ENCODE measurements at regions not wholly inside any gene's neighbourhood (a gene's known extent, or its start where the extent isn't known, plus 50 kb on each side); places are given as distances from the start of the nearest gene placed in this dataset.

GRCh38 chr13:58298556-58299135, 667.1 kb downstream of the PCDH17 start:
- H3K4me1 ChIP-seq (ENCODE audit: low read length) = no peaks in the 10 kb centered on the region
- no peak overlapping the region for H3K9ac ChIP-seq (ENCODE audit: low read length)
- H3K4me2 ChIP-seq (ENCODE audit: low read depth, low read length) = no peak overlapping the region
- H3K9me3 ChIP-seq (replicated peaks; ENCODE audit: insufficient read depth, low read length) = no peaks in the 10 kb centered on the region
- TF ChIP-seq CTCF (IDR thresholded peaks at IDR 0.05; ENCODE audit: low read length) = no peak
- no peak for TF ChIP-seq EZH2 (optimal IDR thresholded peaks at IDR 0.05; ENCODE audit: low read depth, low read length)
- TF ChIP-seq EZH2phosphoT487 (IDR thresholded peaks at IDR 0.05; ENCODE audit: low read length) = no peak
- no peaks in the 10 kb centered on the region for H3K79me2 ChIP-seq (ENCODE audit: low read length)
- no peaks in the 10 kb centered on the region for H3F3A ChIP-seq (ENCODE audit: insufficient read depth, low read length)
- H3K36me3 ChIP-seq (replicated peaks; ENCODE audit: insufficient read depth, low read length) = no peaks in the 10 kb centered on the region
- no peak for DNase-seq
- no peak overlapping the region for H3K4me3 ChIP-seq (ENCODE audit: low read length)
- H3K27me3 ChIP-seq (replicated peaks; ENCODE audit: insufficient read depth, low read length) = no peaks in the 10 kb centered on the region
- no peaks in the 10 kb centered on the region for H3K9me2 ChIP-seq (replicated peaks; ENCODE audit: insufficient read depth, low read length)
- no peak overlapping the region for H2AFZ ChIP-seq (ENCODE audit: low read length)
- no peak overlapping the region for H3K27ac ChIP-seq (ENCODE audit: low read length)
- no peaks in the 10 kb centered on the region for H4K20me1 ChIP-seq (ENCODE audit: insufficient read depth, low read length)

DNA sequence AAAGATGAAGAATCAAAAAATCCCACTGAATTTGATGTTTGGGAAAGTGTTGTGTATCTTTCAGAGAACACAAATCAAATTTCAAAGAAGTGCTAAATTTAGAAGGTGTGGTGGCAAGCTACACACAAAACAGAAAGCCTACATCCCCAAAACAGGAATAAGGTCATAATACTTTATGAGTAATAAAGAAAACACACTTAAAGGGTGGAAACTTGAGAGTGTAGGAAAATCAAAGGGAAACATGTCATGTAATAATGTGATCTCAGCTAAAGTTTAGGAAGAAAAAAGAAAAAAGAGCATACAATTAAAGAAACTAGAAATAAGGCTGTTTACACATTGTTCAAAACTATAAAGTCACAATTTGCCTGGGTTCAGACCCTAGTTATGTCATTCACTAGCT, 668.7 kb downstream of the PCDH17 start:
- no peak for TF ChIP-seq CTCF (IDR thresholded peaks at IDR 0.05; ENCODE audit: low read length)
- TF ChIP-seq EZH2 (optimal IDR thresholded peaks at IDR 0.05; ENCODE audit: low read depth, low read length) = no peak
- no peak for TF ChIP-seq EZH2phosphoT487 (IDR thresholded peaks at IDR 0.05; ENCODE audit: low read length)
- Histone ChIP-seq H3F3A (ENCODE audit: insufficient read depth, low read length) (no peaks in the 10 kb centered on the region), H3K9me3 (replicated peaks; ENCODE audit: insufficient read depth, low read length) (no peaks in the 10 kb centered on the region), H3K27ac (ENCODE audit: low read length) (no peak overlapping the region), H3K27me3 (replicated peaks; ENCODE audit: insufficient read depth, low read length) (no peaks in the 10 kb centered on the region), H3K36me3 (replicated peaks; ENCODE audit: insufficient read depth, low read length) (no peaks in the 10 kb centered on the region), H3K4me3 (ENCODE audit: low read length) (no peak overlapping the region), H3K4me1 (ENCODE audit: low read length) (no peaks in the 10 kb centered on the region), H3K4me2 (ENCODE audit: low read depth, low read length) (no peak overlapping the region), H2AFZ (ENCODE audit: low read length) (no peak overlapping the region), H3K79me2 (ENCODE audit: low read length) (no peaks in the 10 kb centered on the region), H4K20me1 (ENCODE audit: insufficient read depth, low read length) (no peaks in the 10 kb centered on the region), H3K9ac (ENCODE audit: low read length) (no peak overlapping the region), H3K9me2 (replicated peaks; ENCODE audit: insufficient read depth, low read length) (no peaks in the 10 kb centered on the region)
- no peak for DNase-seq

DNA sequence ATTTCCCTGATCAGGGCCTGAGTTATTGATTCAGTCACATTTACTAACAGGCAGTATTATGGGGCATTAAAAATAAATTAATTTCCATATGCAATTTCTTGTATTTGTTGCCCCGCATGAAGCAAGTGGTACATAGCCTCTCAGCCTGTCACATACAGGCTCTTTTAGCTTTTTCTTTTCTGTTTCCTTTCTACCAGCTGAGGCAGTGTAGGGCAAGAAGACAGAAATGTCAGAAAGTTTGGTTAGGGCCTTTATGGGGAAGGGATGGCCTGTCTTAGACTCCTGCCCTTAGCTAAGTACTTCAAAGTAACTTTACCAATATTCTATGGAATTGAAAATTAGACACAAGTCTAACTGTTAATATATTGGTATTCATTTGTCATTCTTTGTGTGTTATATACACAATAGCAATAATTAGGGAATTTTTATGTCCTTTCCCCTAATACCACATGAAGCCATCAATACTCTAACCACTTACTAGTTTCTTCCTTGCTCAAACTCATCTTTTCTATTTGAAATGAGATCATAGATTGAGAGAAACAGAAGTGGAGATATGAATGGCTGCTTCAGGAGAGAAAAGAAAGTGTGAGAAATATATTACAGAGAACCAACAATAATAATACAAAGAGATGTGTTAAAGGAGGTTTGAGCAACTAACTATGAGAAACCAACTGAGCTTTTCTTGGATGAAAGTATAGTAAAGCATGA, 669.6 kb downstream of the PCDH17 start:
- H3K79me2 ChIP-seq (ENCODE audit: low read length) = no peaks in the 10 kb centered on the region
- no peak overlapping the region for H3K27ac ChIP-seq (ENCODE audit: low read length)
- H3K9me3 ChIP-seq (replicated peaks; ENCODE audit: insufficient read depth, low read length) = no peaks in the 10 kb centered on the region
- no peaks in the 10 kb centered on the region for H3K36me3 ChIP-seq (replicated peaks; ENCODE audit: insufficient read depth, low read length)
- H3K4me1 ChIP-seq (ENCODE audit: low read length) = no peaks in the 10 kb centered on the region
- H3F3A ChIP-seq (ENCODE audit: insufficient read depth, low read length) = no peaks in the 10 kb centered on the region
- H3K27me3 ChIP-seq (replicated peaks; ENCODE audit: insufficient read depth, low read length) = no peaks in the 10 kb centered on the region
- no peak overlapping the region for H3K4me3 ChIP-seq (ENCODE audit: low read length)
- no peak overlapping the region for H2AFZ ChIP-seq (ENCODE audit: low read length)
- H3K4me2 ChIP-seq (ENCODE audit: low read depth, low read length) = no peak overlapping the region
- no peaks in the 10 kb centered on the region for H3K9me2 ChIP-seq (replicated peaks; ENCODE audit: insufficient read depth, low read length)
- DNase-seq = no peak
- H4K20me1 ChIP-seq (ENCODE audit: insufficient read depth, low read length) = no peaks in the 10 kb centered on the region
- H3K9ac ChIP-seq (ENCODE audit: low read length) = no peak overlapping the region
- no peak for TF ChIP-seq EZH2 (optimal IDR thresholded peaks at IDR 0.05; ENCODE audit: low read depth, low read length)
- TF ChIP-seq EZH2phosphoT487 (IDR thresholded peaks at IDR 0.05; ENCODE audit: low read length) = no peak
- TF ChIP-seq CTCF (IDR thresholded peaks at IDR 0.05; ENCODE audit: low read length) = no peak
